IMR-90 (cell line): ENCODE measurements at regions not wholly inside any gene's neighbourhood (a gene's known extent, or its start where the extent isn't known, plus 50 kb on each side); places are given as distances from the start of the nearest gene placed in this dataset.

Experiments used
- ATAC-seq: fragments of 200-7000 bp; cut with Tn5 transposase; 2 replicates; pipeline ENCODE4 v1.9.1; 2020; ENCODE audit warnings: low read depth, mild to moderate bottlenecking, moderate library complexity
- BruUV-seq: library from RNA; stranded (reverse); fragments of 400-500 nt; replicated peaks from 2 replicates; lab custom pipeline; 2021; lab: Mats Ljungman, UMichigan
- CTCF ChIA-PET: fragments of 300-600 bp; formaldehyde crosslinking; extraction: SDS; loops from one replicate; lab custom pipeline; 2021; ENCODE audit warnings: antibody characterized with exemption; lab: Yijun Ruan, JAX
- POLR2A ChIA-PET: fragments of 300-600 bp; sonication (Branson Sonifier 250); formaldehyde crosslinking; loops from one replicate; lab custom pipeline; 2022; ENCODE audit warnings: antibody characterized with exemption; ENCODE audit not compliant: unreplicated experiment; lab: Charles Lee
- DNase-seq: peaks from one replicate; pipeline ENCODE4 v3.0.0; 2013
- H2AFZ ChIP-seq: replicated peaks from 2 replicates; pipeline ENCODE3; 2013; ENCODE audit warnings: low read length, mild to moderate bottlenecking; ENCODE audit not compliant: poor library complexity
- H2AK5ac ChIP-seq: 2 replicates; pipeline ENCODE4 v1.6.1; 2013; ENCODE audit warnings: low read depth, low read length, inconsistent platforms
- H2AK9ac ChIP-seq: replicated peaks from 2 replicates; pipeline ENCODE3; 2013; ENCODE audit warnings: mild to moderate bottlenecking, low read depth, low read length, moderate library complexity; ENCODE audit not compliant: poor library complexity
- H2BK120ac ChIP-seq: 2 replicates; pipeline ENCODE4 v1.6.1; 2013; ENCODE audit warnings: low read depth, low read length, inconsistent platforms
- H2BK15ac ChIP-seq: 3 replicates; pipeline ENCODE4 v1.6.1; 2013; ENCODE audit warnings: low read depth, low read length, inconsistent platforms
- H2BK20ac ChIP-seq: 2 replicates; pipeline ENCODE4 v1.6.1; 2013; ENCODE audit warnings: low read depth, mild to moderate bottlenecking, inconsistent platforms, low read length, moderate library complexity
- H2BK5ac ChIP-seq: 2 replicates; pipeline ENCODE4 v1.6.1; 2013; ENCODE audit warnings: mild to moderate bottlenecking, low read depth, low read length, inconsistent platforms; ENCODE audit not compliant: poor library complexity, severe bottlenecking
- H3K14ac ChIP-seq: replicated peaks from 2 replicates; pipeline ENCODE4 v1.6.1; 2013; ENCODE audit warnings: low read depth, low read length, inconsistent platforms
- H3K18ac ChIP-seq: 2 replicates; pipeline ENCODE4 v1.6.1; 2013; ENCODE audit warnings: low read depth, low read length, control low read depth
- H3K23ac ChIP-seq: 2 replicates; pipeline ENCODE4 v1.6.1; 2013; ENCODE audit warnings: low read depth, low read length, inconsistent platforms
- H3K27ac ChIP-seq: 2 replicates; pipeline ENCODE4 v1.5.1; 2013; ENCODE audit warnings: mild to moderate bottlenecking, control low read depth, low read length; ENCODE audit not compliant: insufficient read depth
- H3K27me3 ChIP-seq: 2 replicates; pipeline ENCODE4 v1.6.1; 2013; ENCODE audit warnings: low read length; ENCODE audit not compliant: control insufficient read depth, insufficient read depth
- H3K36me3 ChIP-seq: 2 replicates; pipeline ENCODE4 v1.6.1; 2013; ENCODE audit warnings: low read length, mixed read lengths; ENCODE audit not compliant: control insufficient read depth, insufficient read depth
- H3K4ac ChIP-seq: 2 replicates; pipeline ENCODE4 v1.6.1; 2013; ENCODE audit warnings: low read depth, low read length, inconsistent platforms
- H3K4me1 ChIP-seq: 2 replicates; pipeline ENCODE4 v1.6.1; 2013; ENCODE audit warnings: low read length, mixed read lengths; ENCODE audit not compliant: control insufficient read depth, insufficient read depth
- H3K4me2 ChIP-seq: 2 replicates; pipeline ENCODE4 v1.6.1; 2013; ENCODE audit warnings: low read depth, mild to moderate bottlenecking, control low read depth, low read length, moderate library complexity
- H3K4me3 ChIP-seq: 2 replicates; pipeline ENCODE4 v1.5.1; 2013; ENCODE audit warnings: low read depth, mild to moderate bottlenecking, control low read depth, low read length, moderate library complexity; ENCODE audit not compliant: insufficient read depth
- H3K56ac ChIP-seq: 2 replicates; pipeline ENCODE4 v1.6.1; 2013; ENCODE audit warnings: low read length, inconsistent platforms; ENCODE audit not compliant: insufficient read depth; ENCODE audit errors: extremely low read depth
- H3K79me1 ChIP-seq, 2 experiments: 2 replicates each; pipeline ENCODE4 v1.6.1; 2013; ENCODE audit warnings: low read length in 2 of 2, inconsistent platforms in 1 of 2, low read depth in 1 of 2
- H3K9ac ChIP-seq: 2 replicates; pipeline ENCODE4 v1.6.1; 2013; ENCODE audit warnings: low read depth, low read length, control low read depth
- H3K9me1 ChIP-seq: 2 replicates; pipeline ENCODE4 v1.6.1; 2013; ENCODE audit warnings: low read length, inconsistent platforms; ENCODE audit not compliant: insufficient read depth
- H3K9me3 ChIP-seq: 2 replicates; pipeline ENCODE4 v1.6.1; 2013; ENCODE audit warnings: low read length; ENCODE audit not compliant: control insufficient read depth, insufficient read depth
- H4K20me1 ChIP-seq: 2 replicates; pipeline ENCODE4 v1.6.1; 2013; ENCODE audit warnings: low read length, inconsistent platforms; ENCODE audit not compliant: insufficient read depth
- H4K5ac ChIP-seq: 2 replicates; pipeline ENCODE4 v1.6.1; 2013; ENCODE audit warnings: mild to moderate bottlenecking, low read depth, low read length, control low read depth
- H4K8ac ChIP-seq, 2 experiments: 2 replicates each; pipeline ENCODE4 v1.6.1; 2013; ENCODE audit warnings: low read depth in 2 of 2, low read length in 2 of 2, control low read depth in 1 of 2, inconsistent platforms in 1 of 2
- H4K91ac ChIP-seq: 2 replicates; pipeline ENCODE4 v1.6.1; 2013; ENCODE audit warnings: low read depth, low read length, inconsistent platforms; ENCODE audit not compliant: insufficient read depth
- CEBPB ChIP-seq: IDR thresholded peaks from 2 replicates; pipeline ENCODE4 v1.6.1; 2012; ENCODE audit warnings: low read depth, low read length, improper control_type of control experiment
- WGBS, 2 experiments: methylation state at CpG; one replicate each; pipeline versions ENCODE4 v1.1.5 to v1.1.7; 2013; ENCODE audit warnings: missing lambda C conversion rate in 2 of 2; ENCODE audit not compliant: insufficient read length in 1 of 2; ENCODE audit errors: extremely low coverage in 2 of 2; 5-methylcytosine and 5-hydroxymethylcytosine counted together
- dilution Hi-C: fragments of 300-500 bp; cut with HindIII; formaldehyde crosslinking; loops from one replicate; pipeline ENCODE4 v1.14.3; 2018; ENCODE audit warnings: low sequenced_read_pairs; ENCODE audit not compliant: unreplicated experiment
- in situ Hi-C: fragments of 300-500 bp; cut with MboI; formaldehyde crosslinking; loops from 3 replicates; pipeline ENCODE4 v1.14.3; 2019; ENCODE audit warnings: low sequenced_read_pairs, inconsistent platforms, mixed read lengths
- intact Hi-C: fragments of 100-400 bp; cut with micrococcal nuclease; formaldehyde crosslinking; loops from 2 replicates; pipeline ENCODE4 v1.10.0; 2022
- TF ChIP-seq, protein P1 (sequence below): fragments of 150-350 bp; IDR thresholded peaks from 2 replicates; pipeline ENCODE4 v1.6.1; 2017; ENCODE audit warnings: mild to moderate bottlenecking, antibody characterized with exemption, low read length, low read depth

DNA sequence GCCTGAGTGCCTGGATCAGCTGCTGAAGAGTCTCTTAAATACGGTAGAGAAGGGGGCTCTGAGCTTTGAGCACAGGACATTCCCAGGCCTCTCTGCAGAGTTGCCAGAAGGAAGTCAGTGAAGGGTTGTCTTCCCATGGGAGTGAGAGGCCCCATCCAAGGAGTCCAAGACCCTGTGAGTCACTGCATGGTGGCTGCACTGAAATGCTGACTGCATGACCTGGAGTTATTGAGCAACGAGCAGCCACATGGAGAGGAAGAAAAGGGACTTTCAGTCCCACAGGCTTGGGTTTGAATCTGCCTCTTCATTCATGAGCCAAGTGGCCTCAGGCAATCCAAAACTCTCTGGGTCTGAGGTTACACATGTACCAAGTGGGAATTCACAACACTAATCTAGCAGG lies 69.6 kb upstream of the RASGRF1 start:
- CTCF ChIA-PET: no interaction called here
- POLR2A ChIA-PET: no interaction called here
- ATAC-seq: no peak

More for the DNA sequence above, 69.6 kb upstream of the RASGRF1 start:
- Histone ChIP-seq H3K27ac (no peak overlapping the region), H3K18ac (no peak overlapping the region), H2BK20ac (no peak overlapping the region), H2BK15ac (no peak overlapping the region), H3K14ac (no peak overlapping the region), H3K9ac (no peak overlapping the region), H3K79me1 (no peaks in the 10 kb centered on the region), H3K4me3 (no peak overlapping the region), H4K20me1 (no peaks in the 10 kb centered on the region), H3K9me1 (no peaks in the 10 kb centered on the region), H3K36me3 (no peaks in the 10 kb centered on the region), H4K5ac (no peak overlapping the region), H3K4ac (no peak overlapping the region), H4K91ac (no peak overlapping the region), H3K27me3 (peaks cover 5% of the 10 kb centered on the region), H4K8ac (no peak overlapping the region), H3K23ac (no peak overlapping the region), H2BK120ac (no peak overlapping the region), H2BK5ac (no peak overlapping the region), H3K4me2 (no peak overlapping the region), H3K56ac (no peak overlapping the region), H2AFZ (no peak overlapping the region), H3K9me3 (no peaks in the 10 kb centered on the region), H2AK9ac (no peak overlapping the region), H3K4me1 (no peaks in the 10 kb centered on the region), H2AK5ac (no peak overlapping the region)
- TF ChIP-seq, protein P1, sequence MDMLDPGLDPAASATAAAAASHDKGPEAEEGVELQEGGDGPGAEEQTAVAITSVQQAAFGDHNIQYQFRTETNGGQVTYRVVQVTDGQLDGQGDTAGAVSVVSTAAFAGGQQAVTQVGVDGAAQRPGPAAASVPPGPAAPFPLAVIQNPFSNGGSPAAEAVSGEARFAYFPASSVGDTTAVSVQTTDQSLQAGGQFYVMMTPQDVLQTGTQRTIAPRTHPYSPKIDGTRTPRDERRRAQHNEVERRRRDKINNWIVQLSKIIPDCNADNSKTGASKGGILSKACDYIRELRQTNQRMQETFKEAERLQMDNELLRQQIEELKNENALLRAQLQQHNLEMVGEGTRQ: no peak
- peak; percentile 63; the same call in 1 of the 2 replicates for TF ChIP-seq CEBPB
- dilution Hi-C loops: no loop called here
- in situ Hi-C loops: no loop called here
- no TSS peak for BruUV-seq
- DNase-seq: peak; percentile 40
- no CpG with 5 or more reads among the region's 2 CpGs for WGBS, 2 experiments
- intact Hi-C loops: no loop called here
